Stimulated activated CD4-positive, alpha-beta T cell treated with anti-CD3 and anti-CD28 coated beads, Interleukin-2, amount 100 ng/mL, for 48 hours (primary cell): ENCODE measurements at regions not wholly inside any gene's neighbourhood (a gene's known extent, or its start where the extent isn't known, plus 50 kb on each side); places are given as distances from the start of the nearest gene placed in this dataset.

ENCODE experiments used
- DNase-seq, 2 donors: peaks; one replicate each; pipeline ENCODE4 v3.0.0-alpha.2; 2020

GRCh38 chr22:49269928-49270327 lies 557.7 kb downstream of the BRD1 start:
- no peak for DNase-seq

- DNase-seq, result no peak
Measured at GRCh38 chr22:49269371-49269770, 558.3 kb downstream of the BRD1 start.

GRCh38 chr22:49268924-49269323 lies 558.7 kb downstream of the BRD1 start:
- DNase-seq, result no peak

GRCh38 chr22:49267996-49268395 lies 559.7 kb downstream of the BRD1 start:
- no peak for DNase-seq

- no peak for DNase-seq
Measured at GRCh38 chr22:49266561-49267519, 560.8 kb downstream of the BRD1 start.

- no peak for DNase-seq
Measured at GRCh38 chr22:49264696-49265095, 563.0 kb downstream of the BRD1 start.

- DNase-seq, result no peak
Measured at GRCh38 chr22:49263101-49263500, 564.6 kb downstream of the BRD1 start.

- DNase-seq, result no peak
Measured at GRCh38 chr22:49262167-49262566, 565.5 kb downstream of the BRD1 start.

- no peak for DNase-seq
Measured at GRCh38 chr22:49261616-49262015, 566.1 kb downstream of the BRD1 start.

- DNase-seq, result no peak
Measured at GRCh38 chr22:49260681-49261580, 566.7 kb downstream of the BRD1 start.

- no peak for DNase-seq
Measured at GRCh38 chr22:49259839-49260615, 567.6 kb downstream of the BRD1 start.

- no peak for DNase-seq
Measured at GRCh38 chr22:49258107-49259010, 569.3 kb downstream of the BRD1 start.

- no peak for DNase-seq
Measured at GRCh38 chr22:49257551-49257961, 570.1 kb downstream of the BRD1 start.

- DNase-seq, result no peak
Measured at GRCh38 chr22:49255741-49256318, 571.8 kb downstream of the BRD1 start.

- DNase-seq, result no peak
Measured at GRCh38 chr22:49255154-49255553, 572.5 kb downstream of the BRD1 start.

- DNase-seq, result no peak
Measured at GRCh38 chr22:49253656-49254055, 574.0 kb downstream of the BRD1 start.

GRCh38 chr22:49251371-49251770 lies 576.3 kb downstream of the BRD1 start:
- DNase-seq, result no peak

GRCh38 chr22:49247194-49247924 lies 580.3 kb downstream of the BRD1 start:
- DNase-seq, result no peak

GRCh38 chr22:49244466-49245420 lies 582.9 kb downstream of the BRD1 start:
- no peak for DNase-seq
